ENCODE measurements at regions not wholly inside any gene's neighbourhood (a gene's known extent, or its start where the extent isn't known, plus 50 kb on each side); places are given as distances from the start of the nearest gene placed in this dataset.
A peak's percentile ranks its signal among the peaks of the same experiment; 100 is the strongest.
"Not testable (repeated sequence)": the region's sequence is repeated elsewhere in the genome, so short reads cannot be mapped to it uniquely, and the experiment has no call there.

DNA sequence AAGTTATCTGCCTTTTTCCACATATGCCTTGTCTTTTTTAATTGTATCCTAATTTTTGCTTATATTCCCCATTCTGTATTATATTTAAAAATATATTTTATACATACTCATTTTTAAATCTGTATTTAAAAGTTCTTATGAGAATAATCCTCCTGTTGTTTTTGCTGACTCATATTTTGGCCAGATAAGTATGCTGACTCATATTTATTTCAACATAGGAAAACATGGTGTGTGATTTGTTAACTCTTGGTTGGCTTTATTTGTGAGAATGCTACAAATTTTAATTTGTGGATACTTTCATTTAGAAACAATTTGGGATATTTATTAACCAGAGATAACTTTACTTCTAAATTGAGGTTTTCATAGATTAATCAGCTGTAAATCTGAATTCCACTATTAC is 587.7 kb downstream of the CPS1 start:
- DNase-seq (ENCODE audit: low read depth): no peak

GRCh38 chr2:211144974-211145665 is 588.7 kb downstream of the CPS1 start:
- no peak for DNase-seq (ENCODE audit: low read depth)

- no peak for DNase-seq (ENCODE audit: low read depth)
Observed at GRCh38 chr2:211149731-211150130, 593.3 kb downstream of the CPS1 start.

DNA sequence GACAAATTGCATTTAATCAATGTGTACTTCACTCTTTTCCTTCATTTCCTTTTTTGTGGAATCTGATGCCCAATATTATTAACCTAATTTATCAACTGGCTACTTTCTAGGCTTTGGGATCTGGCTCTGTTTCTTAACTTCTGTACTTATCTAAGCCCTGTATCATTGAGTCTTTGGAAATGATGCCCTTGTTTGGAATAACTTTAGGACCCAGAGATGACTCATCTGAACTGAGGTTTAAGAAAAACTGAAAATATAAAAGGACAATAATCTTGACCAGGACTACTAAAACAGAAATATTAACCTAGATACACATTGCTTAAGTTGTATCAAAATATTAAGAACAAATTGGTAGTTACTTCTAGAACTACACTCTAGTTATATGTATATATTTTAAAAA is 600.8 kb downstream of the CPS1 start:
- DNase-seq (ENCODE audit: low read depth): no peak

DNA sequence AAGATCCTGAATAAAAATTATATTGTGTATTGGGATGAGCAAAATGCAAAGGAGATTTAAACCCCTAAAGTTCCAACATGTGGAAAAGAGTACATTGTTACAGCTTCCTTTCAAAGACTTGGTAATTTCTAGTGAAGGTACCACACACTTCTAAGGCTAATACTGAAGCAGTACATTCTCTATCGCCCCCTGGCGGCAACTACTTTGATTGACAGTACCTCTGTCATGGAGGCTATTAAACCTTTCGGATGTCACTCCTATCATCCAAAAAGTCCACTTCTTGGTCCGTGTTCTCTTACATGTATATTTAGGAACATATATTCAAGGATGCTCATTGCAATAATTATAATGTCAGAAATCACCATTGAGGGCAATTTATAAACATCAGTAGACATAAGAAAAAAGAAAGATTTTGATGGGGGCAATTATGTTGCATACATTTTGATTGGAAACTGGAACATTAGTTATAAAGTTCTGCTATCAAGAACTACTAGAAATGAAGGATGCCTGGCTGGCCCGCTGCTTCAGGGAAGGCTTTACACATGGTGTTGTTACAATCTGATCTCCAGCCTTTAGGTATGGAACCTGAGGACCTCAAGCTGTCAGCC is 601.6 kb downstream of the CPS1 start:
- DNase-seq (ENCODE audit: low read depth): peak; percentile 9

GRCh38 chr2:211159972-211160371 is 603.6 kb downstream of the CPS1 start:
- DNase-seq (ENCODE audit: low read depth): no peak

DNA sequence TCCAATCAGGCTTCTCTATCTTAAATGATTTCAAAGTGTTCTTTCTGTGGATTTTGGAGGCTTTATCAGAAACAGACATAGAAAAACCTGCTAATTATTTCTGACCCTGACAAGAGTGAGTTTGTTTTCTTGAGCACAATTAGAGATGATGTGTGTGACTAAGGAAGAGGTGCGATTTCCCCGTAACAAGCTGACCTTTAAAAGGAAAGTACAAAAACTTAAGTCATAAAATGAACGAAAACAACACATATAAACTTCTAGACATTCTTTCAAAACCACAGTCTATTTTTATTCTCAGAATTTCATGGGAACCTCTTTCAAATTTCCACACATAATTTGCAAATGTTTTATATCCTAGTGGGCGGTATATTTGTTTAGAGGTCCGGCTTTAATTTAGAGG is 604.8 kb downstream of the CPS1 start:
- DNase-seq (ENCODE audit: low read depth): no peak

DNA sequence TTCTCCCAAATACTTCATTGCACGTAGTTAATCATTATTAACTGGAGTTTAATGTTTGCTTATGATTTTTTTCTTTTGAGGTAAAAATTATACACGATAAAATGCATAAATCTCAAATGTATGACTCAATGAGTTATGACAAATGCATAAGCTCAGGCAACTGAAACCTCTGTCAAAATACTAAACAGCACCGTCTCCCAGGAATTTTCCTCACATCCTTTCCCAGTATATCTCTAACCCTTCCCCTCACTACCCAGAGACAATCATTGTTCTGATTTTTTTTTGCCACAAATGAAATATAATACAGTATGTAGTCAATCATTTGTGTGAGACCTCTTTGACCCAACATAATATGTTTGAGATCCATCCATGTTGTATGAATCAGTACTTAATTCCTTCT is 606.5 kb downstream of the CPS1 start:
- DNase-seq (ENCODE audit: low read depth): no peak

DNA sequence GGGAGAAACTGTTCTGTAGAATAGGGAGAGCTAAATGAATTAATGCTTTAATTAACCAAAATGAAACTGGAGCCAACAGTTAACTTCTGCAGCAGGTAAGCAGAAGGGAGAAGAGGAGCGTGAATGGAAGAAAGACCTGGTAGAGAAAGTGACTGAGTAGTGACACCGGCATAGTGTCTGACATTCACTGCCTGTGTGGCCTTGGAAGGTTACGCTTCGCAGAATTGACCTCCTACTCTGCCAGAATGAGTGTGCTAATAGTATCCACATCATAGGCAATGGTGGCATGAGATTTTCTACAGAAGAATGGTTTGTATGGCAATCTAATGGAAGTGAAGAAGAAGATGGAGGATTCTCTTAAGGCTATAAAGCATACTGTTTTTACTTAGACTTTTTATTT is 614.4 kb downstream of the CPS1 start:
- DNase-seq (ENCODE audit: low read depth): no peak

GRCh38 chr2:211174021-211174420 is 617.6 kb downstream of the CPS1 start:
- no peak for DNase-seq (ENCODE audit: low read depth)

- DNase-seq (ENCODE audit: low read depth): no peak
Observed at GRCh38 chr2:211174631-211175030, 618.2 kb downstream of the CPS1 start.

DNA sequence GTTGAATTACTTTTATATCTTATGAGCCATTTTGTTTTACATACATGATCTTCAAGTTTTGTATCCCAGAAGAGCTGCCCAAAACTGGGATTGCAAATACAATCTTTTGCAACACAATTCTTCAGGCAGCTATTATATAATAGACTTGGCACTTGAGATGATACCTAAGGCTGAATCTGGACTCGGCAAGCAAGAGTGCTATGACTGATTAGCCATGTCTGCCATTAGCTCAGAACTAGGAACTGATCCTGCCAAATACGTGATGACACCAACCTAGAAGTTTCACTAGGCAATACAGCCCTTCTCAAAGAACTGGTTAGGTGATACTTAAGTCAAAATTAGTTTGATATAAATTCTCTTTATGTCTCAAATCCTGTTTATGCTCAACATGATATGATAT is 619.6 kb downstream of the CPS1 start:
- no peak for DNase-seq (ENCODE audit: low read depth)

GRCh38 chr2:211176514-211177141 is 620.2 kb downstream of the CPS1 start:
- no peak for DNase-seq (ENCODE audit: low read depth)

DNA sequence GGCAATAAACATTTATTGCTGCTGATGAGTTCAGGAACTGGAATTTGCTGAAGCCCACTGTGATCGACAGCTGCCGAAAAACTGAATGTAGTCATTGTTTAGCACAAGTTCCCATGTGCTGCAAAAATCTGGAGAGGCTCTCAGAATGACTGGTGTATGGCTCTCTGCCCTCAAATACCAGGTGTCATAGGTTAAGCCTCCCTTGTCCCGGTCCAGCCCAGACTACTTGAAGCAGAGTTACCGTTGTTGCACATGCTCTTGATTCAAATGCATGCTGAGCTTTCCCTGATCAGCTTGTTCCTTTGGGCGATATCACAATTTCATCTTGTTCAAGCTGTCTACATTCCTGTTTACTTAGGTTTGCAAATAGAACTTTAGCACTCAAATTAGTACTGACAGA is 625.2 kb downstream of the CPS1 start:
- DNase-seq (ENCODE audit: low read depth): no peak

DNA sequence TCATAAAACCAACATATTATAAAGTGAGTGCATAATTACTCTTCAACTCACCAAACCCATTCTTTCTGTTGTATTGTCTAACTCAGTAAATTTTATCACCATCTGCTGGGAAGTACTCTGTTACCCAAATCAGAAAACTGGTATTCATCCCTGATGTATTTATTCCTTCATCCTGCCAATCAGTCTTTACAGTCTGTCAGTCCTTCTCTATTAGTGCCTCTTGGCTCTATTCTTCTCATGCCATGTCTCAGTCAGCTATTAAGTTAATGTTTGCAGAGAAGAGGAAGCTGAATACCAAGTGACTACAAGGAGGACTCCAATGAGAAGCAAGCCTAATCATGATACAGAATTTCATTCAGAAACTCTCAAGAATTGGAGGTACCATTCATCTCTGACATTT is 631.2 kb downstream of the CPS1 start:
- DNase-seq (ENCODE audit: low read depth): no peak

- no peak for DNase-seq (ENCODE audit: low read depth)
Observed at GRCh38 chr2:211203986-211204385, 647.6 kb downstream of the CPS1 start.

- DNase-seq (ENCODE audit: low read depth): no peak
Observed at GRCh38 chr2:211204456-211204855, 648.1 kb downstream of the CPS1 start.

GRCh38 chr2:211204902-211205301 is 648.5 kb downstream of the CPS1 start:
- no peak for DNase-seq (ENCODE audit: low read depth)

GRCh38 chr2:211205358-211205757 is 649.0 kb downstream of the CPS1 start:
- no peak for DNase-seq (ENCODE audit: low read depth)

DNA sequence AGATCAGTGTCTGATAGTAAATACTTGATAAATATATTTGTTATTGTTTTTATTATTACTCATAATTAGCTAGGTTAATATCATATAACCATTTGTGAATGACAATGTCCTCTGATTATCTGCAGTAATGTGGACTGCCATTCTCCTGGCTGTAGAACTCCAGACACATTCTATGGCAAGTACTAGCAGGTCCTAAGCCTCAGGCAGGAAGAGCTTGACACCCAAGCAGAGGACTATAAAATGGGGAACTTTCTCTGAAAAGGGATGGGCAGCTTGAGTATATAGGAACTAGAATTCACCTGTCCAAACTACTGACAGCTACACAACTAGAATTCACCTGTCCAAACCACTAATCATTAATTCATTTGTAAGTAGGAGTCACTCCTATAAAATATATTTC is 649.4 kb downstream of the CPS1 start:
- no peak for DNase-seq (ENCODE audit: low read depth)

GRCh38 chr2:211216221-211216620 is 659.8 kb downstream of the CPS1 start:
- DNase-seq (ENCODE audit: low read depth): no peak

DNA sequence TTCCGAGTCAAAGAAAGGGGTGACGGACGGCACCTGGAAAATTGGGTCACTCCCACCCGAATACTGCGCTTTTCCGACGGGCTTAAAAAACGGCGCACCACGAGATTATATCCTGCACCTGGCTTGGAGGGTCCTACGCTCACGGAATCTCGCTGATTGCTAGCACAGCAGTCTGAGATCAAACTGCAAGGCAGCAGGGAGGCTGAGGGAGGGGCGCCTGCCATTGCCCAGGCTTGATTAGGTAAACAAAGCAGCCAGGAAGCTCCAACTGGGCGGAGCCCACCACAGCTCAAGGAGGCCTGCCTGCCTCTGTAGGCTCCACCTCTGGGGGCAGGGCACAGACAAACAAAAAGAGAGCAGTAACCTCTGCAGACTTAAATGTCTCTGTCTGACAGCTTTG is 663.1 kb downstream of the CPS1 start:
- not testable (repeated sequence) for DNase-seq (ENCODE audit: low read depth)

GRCh38 chr2:211225784-211226183 is 669.4 kb downstream of the CPS1 start:
- DNase-seq (ENCODE audit: low read depth): no peak

GRCh38 chr2:211228559-211228958 is 672.2 kb downstream of the CPS1 start:
- no peak for DNase-seq (ENCODE audit: low read depth)

Measured in activated T-helper 1 cell treated with Interleukin-2 at 50 U/mL for 16 hours (primary cell).